ENCODE measurements at regions not wholly inside any gene's neighbourhood (a gene's known extent, or its start where the extent isn't known, plus 50 kb on each side); places are given as distances from the start of the nearest gene placed in this dataset.

DNA sequence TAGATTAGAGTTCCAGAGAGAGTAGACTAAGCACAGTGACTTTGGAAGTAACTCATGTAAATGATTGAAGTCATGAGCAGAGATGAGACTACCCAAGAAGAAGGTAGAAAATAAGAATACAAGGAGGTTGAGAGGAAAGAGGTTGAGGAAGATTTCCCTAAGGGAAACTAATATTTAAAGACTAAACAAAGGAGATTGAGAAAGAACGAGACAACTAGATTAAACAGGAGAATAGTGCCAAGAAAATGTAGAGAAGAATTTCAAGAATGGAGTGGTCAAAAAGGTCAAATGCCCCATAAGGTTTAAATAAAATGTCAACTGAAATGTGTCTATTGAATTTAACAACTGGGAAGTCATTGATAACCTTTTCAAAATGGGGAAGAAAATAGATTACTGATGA, 59.0 kb downstream of the RPS29 start:
- FAIRE-seq: no peak

DNA sequence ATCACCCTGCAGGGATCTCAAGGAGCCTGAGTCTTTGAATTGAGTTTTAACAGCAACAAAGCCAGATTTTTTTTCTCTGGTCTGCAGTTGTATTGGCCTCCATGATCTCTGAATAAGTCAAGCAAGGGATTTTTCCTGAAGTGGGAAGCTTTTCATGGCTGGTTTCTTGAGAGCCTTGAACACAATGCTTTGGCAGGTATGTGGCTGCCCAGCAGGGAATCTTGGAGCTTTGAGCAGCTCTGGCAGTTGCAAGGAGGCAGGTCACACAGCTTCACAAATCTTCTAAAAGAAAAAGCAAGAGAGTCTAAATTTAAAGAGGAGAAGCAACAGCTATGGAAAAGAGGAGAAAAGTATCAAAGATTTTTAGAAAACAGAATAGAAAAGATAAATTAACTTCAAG, 60.1 kb downstream of the RPS29 start:
- FAIRE-seq: no peak

DNA sequence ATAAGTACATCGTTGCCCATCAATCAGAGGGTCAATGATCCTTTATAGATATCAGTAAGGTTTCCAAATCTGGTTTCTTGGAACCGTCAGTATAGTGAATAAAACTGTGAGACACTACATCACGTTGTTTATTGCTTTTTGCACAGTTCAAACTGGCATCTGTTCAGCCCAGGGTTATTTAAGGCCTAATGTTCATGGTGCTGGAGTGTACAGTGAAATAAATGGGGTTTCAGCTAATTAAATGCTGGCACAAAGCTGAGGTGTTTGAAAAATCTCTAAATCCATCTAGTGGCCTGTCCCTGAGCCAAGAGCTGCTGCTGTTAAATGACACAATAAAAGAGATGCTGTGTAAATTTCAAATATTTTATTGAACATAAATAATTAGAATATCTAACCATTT, 69.9 kb downstream of the RPS29 start:
- no peak for FAIRE-seq

DNA sequence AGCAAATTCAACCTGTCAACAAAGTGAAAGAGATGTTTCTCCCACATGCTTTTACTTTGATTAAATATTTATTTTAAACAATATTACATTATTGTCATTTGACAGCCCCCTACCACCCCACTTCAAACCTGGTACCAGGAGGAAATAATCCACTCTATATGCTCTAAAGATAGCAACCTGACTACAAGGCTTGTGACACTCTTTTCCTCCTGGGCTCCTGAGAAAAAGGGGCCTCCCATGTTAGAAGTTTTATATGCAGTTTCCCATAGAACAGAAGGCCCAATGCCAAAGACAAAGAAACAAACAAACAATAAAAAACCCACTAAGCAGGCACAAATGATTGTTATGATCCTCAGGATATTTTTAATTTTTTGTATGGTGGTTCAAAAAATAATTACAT, 73.6 kb downstream of the RPS29 start:
- no peak for FAIRE-seq

DNA sequence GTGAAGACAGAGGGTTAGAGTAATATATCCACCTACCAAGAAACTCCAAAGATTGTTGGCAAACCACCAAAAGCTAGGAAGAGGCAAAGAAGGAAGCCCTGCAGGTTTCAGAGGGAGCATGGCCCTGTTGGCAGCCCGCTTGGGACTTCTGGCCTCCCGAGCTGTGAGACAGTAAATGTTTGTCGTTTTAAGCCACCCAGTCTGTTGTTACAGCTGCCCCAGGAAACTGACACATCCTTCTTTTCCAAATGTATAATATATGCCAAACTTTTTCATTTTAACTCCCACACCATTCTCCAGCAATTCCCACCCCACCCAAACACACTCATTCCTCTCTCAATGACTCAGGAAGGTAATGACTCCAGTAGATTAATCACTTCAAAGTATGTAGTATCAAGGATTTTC, 74.0 kb downstream of the RPS29 start:
- no peak for FAIRE-seq

DNA sequence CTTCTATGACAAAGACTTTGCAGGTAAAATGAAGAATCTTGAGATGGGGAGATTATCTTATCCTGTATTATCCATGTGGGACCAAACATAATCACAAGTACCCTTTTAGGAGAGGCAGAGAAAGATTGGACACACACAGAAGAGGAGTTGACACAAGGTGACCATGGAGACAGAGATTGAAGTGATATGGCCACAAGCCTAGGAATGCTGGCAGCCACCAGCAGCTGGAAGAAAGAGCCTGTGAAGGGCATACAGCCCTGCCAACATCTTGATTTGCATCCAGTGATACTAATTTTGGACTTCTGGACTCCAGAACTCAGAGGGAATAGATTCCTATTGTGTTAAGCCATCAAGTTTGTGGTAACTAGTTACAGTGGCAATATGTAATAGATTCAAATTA, 78.1 kb downstream of the RPS29 start:
- FAIRE-seq: no peak

DNA sequence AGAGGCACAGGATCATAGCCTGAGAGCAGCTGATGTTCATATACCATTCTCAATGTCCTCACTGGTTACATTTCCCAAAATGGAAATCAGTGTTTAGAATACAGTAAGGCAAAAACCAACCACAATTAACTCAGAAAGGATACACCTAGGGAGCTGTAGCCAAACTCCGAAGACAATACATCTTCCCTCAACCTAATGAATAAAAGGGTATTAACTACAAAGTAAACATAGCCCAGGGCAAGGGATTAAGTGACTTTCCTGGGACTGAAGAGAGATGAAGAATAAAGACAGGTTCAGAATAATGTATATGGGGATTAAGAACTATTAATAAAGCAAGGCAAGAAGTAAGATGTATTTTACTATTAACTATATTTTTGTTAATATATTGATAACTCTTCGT, 79.5 kb downstream of the RPS29 start:
- no peak for FAIRE-seq

DNA sequence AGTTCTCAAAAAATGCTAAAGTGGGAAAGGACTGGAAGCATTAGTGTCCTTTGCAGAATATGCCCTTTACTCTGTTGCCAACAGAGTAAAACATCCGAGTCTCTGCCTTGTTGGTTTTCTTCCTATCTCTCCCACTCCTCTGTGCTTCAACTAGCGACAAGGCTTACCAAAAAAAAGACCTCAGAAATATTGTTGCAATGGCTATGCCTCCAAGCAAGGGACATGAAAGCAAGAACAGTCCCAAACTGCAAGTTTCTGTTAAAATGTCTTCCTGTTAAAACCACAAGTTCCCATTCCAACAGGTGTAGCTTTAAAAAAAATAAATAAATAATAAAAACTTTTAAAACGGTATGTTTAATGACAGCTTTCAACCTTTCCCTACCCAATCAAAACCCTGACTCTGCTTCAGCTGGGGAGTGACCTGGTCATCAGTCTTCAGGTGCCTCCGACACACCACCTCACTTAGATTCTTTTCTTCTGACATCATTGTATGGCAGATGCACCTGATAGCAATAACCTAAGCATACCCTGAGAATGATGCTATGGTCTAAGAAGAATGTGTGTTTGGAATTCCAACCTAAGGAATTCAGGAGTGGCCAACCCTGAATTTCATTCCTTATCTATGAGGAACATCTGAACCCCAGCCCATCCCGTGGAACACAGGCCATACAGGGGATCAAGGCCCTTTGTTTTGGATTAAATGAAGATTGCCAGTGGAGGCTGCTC, 81.0 kb downstream of the RPS29 start:
- FAIRE-seq: no peak

DNA sequence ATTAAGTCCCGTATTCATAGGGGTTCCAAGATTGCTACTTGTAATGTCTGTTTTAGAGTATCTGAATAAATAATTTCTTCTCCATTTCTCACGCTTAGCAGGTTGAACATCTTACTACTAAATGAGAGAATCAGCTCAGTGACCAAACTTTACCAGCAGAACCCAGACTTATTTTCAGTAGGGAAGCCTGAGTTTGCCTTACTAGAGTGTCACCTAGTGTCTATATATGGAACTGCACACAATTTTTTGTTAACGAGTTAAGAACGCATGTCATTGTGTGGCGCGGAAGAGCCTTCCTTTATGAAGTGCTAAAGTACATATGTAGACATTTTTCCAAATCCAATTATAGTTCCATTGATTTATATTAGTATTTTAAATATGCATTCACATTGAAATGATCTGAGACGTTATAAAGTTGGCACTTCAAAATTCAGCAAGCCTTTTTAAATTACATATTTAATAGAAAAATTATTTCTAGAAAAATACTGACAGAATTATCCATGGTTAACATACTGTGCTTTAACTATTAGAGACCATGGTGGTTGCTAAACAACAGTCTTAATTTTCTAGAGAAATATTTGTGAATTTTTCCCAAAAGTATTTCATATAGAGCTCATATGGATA, 88.3 kb downstream of the RPS29 start:
- FAIRE-seq: peak; percentile 88

DNA sequence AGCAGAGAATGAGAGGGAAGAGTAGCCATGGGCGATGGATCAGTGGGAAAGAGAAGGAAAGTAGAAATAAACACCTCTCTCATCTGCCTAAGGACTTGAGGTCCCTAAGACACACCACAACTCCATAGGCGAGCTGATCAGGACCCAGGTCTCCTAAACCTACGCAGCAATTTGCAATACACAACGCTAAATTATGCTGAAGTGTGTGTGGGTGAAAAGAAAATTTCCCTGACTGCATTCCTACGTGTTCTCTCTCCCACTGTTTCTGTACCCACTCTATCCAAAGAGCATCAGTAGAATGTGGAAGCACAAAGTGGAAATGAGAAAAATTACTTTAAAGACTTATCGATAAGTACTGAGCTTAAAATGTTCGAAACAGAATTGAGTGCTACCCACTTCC, 88.9 kb downstream of the RPS29 start:
- no peak for FAIRE-seq

DNA sequence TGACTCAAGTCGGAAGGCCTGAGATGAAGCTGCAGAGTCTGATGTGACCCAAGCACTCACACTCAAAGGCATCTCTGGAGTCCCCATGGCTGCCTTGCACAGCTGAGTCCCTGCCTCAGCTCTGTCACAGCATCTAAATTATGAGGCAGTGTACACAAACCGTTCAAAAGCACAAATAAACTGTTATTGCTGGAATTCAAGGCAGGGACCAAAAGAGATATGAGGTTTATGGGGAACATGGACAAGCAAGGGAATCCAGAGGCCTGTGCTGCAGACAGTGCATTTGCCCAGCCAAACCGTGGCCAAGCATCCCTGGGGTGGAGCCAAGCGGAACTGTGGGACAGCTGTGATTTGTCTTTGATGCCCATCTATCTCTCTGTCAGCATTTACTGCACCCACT, 91.3 kb downstream of the RPS29 start:
- FAIRE-seq: no peak

DNA sequence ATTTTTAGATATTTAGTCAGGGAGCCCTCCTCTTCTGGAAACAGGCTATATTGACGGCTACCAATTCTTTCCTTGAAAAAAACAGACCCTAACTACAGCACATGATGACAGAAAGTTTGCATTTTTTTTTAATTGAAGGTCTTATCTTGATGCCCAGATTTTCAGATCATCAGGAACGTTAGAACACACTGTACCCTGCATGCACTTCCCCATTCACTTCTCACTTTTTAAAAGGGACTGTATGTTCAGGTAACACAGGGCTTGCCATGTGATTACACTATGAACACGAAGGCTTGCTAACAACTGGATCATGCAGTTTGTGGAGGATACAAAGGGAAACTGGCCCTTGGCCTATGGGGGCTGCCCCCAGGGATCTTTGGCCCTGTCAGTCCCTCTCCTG, 92.6 kb downstream of the RPS29 start:
- FAIRE-seq: no peak

DNA sequence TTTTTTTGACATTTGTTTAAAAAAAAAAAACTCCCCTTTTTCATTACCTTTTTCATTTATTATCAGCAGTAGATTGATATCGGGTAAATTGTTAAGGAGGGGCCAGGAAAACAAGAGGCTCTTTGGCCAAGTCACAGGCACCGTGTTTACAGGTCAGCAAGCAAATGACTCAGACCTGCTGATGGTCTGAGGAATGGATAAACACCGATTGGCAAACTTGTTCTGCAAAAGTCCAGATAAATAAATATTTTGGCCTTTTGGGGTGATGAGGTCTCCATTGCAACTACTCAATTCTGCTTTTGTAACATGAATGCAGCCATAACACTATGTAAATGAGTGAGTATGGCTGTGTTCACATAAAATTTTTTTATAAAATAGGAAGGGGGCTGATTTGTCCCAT, 94.0 kb downstream of the RPS29 start:
- no peak for FAIRE-seq

DNA sequence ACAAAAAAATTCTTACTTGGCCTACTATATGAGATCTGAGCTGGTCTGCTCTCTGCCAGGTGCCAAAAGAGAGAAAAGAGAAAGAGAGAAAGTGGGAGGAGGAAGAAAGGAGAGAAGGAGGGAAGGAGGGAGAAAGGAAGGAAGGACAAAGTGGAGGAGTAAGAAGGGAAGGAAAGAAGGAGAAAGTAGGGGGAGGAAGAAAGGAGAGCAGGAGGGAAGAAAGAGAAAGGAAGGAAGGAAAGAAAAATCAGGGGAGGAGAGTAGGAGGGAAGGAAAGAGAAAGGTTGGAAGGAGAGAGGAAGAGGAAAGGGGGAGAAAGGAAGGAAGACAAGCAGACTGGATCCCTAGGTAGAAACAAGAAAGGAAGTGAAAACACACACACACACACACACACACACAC, 96.8 kb downstream of the RPS29 start:
- no peak for FAIRE-seq

DNA sequence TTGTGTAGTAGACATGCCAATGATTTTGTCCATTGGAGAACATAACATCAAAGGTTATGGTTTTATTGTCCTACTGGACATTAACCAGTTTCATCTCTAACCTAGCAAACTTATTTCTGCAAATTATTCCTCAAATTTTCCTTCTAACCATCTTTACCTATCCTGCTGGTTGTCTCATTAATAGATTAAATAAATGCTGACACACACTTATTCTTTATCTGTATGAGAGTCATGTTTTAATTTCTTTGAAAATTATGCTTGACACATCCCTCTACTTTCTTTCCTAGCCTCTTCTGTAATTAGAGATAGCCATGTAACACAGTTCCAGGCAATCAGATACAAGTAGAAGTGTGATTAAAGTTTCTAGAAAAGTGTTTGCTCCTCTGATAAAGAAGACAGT, 98.9 kb downstream of the RPS29 start:
- FAIRE-seq: no peak

DNA sequence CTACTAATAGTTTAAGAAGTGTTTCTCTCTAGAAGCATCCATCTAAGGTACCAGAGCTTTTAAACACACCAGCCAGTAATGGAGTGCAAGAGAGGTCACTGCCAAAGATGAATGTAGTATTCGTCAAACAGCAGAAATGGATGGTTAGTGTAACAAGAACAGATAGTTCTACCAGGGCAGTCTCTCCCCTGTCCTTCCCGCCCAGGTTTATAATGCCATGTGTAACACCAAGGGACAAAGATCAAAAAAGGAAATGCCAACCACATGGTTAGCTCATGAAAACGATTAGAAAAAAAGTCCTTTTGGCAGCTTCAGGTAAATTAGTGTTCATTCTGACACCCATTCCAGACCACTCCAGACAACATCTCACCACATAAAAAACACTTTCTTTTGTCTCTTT, 100.9 kb downstream of the RPS29 start:
- FAIRE-seq: no peak

DNA sequence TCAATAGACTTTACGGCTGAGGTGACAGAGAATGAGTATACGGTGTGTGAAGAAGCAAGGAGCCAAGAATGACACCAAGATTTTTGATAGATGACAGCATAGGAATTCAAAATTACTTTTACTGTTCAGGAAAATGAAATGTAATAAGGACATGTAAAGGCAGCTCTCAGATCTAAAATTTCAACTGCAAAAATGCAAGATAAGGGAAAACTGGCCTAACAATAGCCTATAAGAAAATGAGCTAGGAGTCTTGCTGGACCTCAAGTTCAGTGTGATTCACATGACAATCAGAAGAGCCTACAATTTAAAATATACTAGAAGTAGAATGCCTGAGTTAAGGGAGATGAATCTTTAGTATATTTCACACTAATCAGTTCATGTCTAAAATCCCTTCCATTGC, 102.0 kb downstream of the RPS29 start:
- no peak for FAIRE-seq

DNA sequence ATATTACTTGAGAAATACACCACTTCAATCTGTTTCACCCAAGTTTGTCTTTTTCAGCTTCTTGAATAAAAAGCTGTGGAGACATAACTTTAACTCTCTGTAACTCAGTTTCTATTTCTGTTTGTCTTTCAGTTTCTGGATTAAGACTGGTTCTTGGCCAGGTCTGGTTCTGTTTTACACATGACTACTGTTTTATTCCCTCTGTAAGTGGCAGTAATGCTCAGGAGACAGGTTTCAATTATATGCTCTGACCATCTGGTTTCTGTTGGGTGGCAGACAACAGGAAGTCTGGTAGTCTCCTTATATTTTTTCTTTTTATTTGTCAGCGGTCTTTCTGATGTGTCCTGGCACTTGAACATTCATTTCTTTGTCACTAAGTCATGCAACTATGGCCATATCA, 102.9 kb downstream of the RPS29 start:
- no peak for FAIRE-seq

DNA sequence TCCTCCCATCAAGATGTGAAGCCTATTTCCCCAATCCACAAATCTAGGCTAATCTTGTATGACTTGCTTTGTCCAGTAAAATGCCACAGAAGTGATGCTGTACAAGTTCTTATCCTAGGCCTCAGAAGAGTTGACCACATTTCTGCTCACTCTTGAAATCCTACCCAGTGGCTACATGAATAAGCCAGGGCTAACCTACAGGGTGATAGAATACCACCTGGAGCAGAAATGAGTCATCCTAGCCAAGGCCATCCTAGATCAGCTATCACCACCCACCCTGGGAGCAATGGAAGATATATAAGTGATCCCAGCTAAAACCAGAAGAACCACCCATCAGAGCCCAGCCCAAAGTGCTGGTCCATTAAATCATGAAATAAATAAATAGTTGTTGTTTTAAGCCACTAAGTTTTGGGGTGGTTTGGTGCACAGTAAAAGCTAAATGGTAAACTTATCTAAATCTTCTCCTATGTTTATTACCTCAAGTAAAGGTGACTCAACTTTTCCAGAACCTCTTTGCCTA, 105.1 kb downstream of the RPS29 start:
- FAIRE-seq: no peak

DNA sequence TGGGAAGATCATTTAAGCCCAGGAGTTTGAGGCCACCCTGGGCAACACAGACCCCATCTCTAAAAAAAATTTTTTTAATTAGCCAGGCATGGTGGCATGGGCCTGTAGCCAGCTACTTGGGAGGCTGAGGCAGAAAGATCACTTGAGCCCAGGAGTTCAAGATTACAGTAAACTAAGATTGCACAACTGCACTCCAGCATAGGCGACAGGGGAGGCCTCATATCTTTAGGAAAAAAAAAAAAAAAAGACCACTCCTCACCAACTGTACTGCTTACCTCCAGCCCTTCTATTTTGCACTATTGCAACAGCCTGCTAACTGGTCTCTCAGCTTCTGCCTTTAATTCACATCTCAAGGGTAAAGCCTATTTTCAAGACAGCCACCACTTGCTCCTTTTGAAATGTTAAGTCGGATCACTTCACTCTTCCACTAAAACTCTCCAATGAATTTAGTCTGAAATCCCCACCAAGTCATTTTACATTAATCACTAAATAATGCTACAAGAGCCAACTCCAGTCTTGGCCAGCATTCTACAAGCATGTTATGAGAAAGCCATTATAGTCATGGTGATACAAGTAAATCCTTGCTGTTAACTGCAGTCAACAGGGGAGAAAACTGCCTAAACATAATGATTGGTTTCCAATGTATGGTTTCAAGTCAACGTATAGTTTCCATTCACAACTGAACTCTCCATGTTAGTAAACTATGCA, 106.0 kb downstream of the RPS29 start:
- no peak for FAIRE-seq

DNA sequence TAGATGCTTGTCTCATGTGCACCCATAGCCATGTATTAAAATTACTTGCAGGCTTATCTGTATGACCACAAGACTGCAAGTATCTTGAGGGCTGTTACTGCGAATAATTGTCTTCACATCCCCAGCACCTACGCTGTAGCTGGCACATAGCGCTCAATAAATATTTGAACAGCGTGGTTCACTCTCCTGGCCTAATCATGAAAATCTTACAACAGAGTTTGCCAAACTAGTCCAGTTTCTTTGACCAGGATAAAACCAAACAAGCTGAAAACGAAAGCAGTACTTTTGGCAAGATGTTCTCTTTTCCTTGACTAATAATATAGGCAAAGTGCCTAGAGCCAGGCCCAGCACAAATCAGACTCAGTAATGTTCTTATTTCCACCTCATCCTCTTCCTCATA, 106.7 kb downstream of the RPS29 start:
- no peak for FAIRE-seq

DNA sequence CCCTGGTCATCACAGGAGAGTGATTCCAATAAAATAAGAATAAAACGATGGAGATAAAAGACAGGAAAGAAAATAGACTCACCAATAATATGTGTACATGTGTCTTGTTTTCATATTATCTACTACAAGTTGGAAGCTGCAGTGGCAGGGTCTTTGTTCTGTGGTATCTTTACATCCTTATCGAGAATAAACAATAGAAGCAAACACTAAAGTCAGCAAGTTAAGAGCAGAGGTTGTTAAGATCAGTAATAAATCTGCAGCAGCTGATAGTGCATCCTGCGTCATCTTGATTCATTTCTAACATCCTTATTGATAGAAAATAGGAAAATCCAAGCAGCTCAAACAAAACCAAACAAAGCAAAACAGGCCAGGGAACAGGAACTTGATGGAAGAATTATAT, 107.4 kb downstream of the RPS29 start:
- no peak for FAIRE-seq

DNA sequence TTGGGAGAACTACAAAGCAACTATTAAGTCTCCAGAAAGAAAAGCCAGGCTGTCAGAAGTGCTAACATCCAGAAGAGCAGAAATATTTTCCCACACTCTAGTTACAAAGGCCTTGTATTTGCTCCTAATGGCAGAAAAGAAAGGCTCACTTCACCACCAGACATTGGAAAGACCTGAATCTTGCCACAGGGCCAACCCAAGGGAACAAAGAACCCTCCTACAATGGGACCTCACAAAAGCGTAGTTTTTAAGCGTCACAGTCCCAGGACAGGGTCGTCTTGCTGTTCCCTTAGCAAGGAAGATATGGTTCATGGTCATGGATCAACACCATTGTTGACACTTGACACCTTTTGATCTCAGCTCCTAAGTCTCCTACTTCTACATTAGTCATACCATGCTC, 119.1 kb downstream of the RPS29 start:
- FAIRE-seq: no peak

DNA sequence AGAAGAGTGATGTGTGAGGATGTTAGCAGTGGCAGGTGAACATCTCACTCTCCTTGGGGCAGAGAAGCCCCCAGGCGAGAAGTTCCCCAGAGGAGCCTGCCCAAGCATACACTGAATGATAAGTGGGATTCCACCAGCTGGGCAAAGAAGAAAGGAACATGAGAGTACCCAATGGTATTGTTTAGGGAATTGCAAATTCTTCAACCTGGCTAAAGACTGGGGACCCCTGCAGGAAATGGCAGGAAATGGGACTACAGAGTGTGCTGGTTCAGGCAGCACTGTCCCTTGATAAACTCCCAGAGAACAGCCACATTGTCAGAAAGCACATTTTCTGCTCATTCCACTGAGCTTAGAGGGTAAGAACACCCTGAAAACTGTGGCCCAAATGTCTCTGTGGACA, 121.3 kb downstream of the RPS29 start:
- no peak for FAIRE-seq

Measured in islet of Langerhans (tissue), 1 donor.